Transverse colon (tissue), 4 donors: ENCODE measurements at regions not wholly inside any gene's neighbourhood (a gene's known extent, or its start where the extent isn't known, plus 50 kb on each side); places are given as distances from the start of the nearest gene placed in this dataset.
"Not testable (repeated sequence)": the region's sequence is repeated elsewhere in the genome, so short reads cannot be mapped to it uniquely, and the experiment has no call there.

Experiments used
- DNase-seq: peaks from one replicate; pipeline ENCODE4 v3.0.0-alpha.2; 2019
- H3K27ac ChIP-seq, 4 donors: fragments of 200-600 bp; sonication (generic); 2 replicates each; pipeline ENCODE4 v1.5.1; 2016 to 2018; ENCODE audit warnings: inconsistent platforms in 4 of 4
- H3K27me3 ChIP-seq: fragments of 200-600 bp; sonication (generic); 2 replicates; pipeline ENCODE4 v1.5.1; 2017; ENCODE audit warnings: inconsistent platforms
- H3K36me3 ChIP-seq, 4 donors: fragments of 200-600 bp; sonication (generic); 2 replicates each; pipeline ENCODE4 v1.5.1; 2017 to 2019; ENCODE audit warnings: inconsistent platforms in 4 of 4
- H3K4me1 ChIP-seq, 4 donors: fragments of 200-600 bp; sonication (generic); 2 replicates each; pipeline ENCODE4 v1.5.1; 2017 to 2020; ENCODE audit warnings: inconsistent platforms in 4 of 4
- H3K4me3 ChIP-seq, 4 donors: fragments of 200-600 bp; sonication (generic); 1 replicate in 1 of 4; 2 replicates in 3 of 4; pipeline versions ENCODE4 v1.5.1 to v1.6.1; 2017 to 2019; ENCODE audit warnings: inconsistent platforms in 4 of 4
- H3K9me3 ChIP-seq, 2 donors: fragments of 200-600 bp; sonication (generic); 2 replicates each; pipeline ENCODE4 v1.5.1; 2017 to 2019; ENCODE audit warnings: inconsistent platforms in 2 of 2
- CTCF ChIP-seq, 5 experiments: fragments of 200-600 bp in 3 of 5; fragments of 450-650 bp in 2 of 5; sonication (generic) in 3 of 5; IDR thresholded peaks; 1 replicate in 2 of 5; 2 replicates in 3 of 5; pipeline ENCODE4 v1.5.1; 2016 to 2017; ENCODE audit warnings: antibody characterized with exemption in 5 of 5, inconsistent platforms in 3 of 5, mild to moderate bottlenecking in 2 of 5, moderate library complexity in 1 of 5
- EP300 ChIP-seq: sonication (generic); formaldehyde crosslinking; IDR thresholded peaks from one replicate; pipeline ENCODE4 v1.6.1; 2017; ENCODE audit warnings: antibody characterized with exemption, low read depth
- POLR2A ChIP-seq: fragments of 450-650 bp; IDR thresholded peaks from one replicate; pipeline ENCODE4 v1.6.1; 2016; ENCODE audit warnings: antibody characterized with exemption, mild to moderate bottlenecking, moderate library complexity
- POLR2AphosphoS5 ChIP-seq, 3 donors: sonication (generic); formaldehyde crosslinking; IDR thresholded peaks; one replicate each; pipeline ENCODE4 v1.6.1; 2016; ENCODE audit warnings: antibody characterized with exemption in 3 of 3
- WGBS, 2 donors: methylation state at CpG; one replicate each; pipeline ENCODE4 v1.1.5; 2018; ENCODE audit warnings: low coverage in 1 of 2; 5-methylcytosine and 5-hydroxymethylcytosine counted together
- in situ Hi-C, 4 donors: fragments of 200-750 bp; cut with MboI; loops; one replicate each; pipeline versions ENCODE4 v1.15.0 to v1.15.1; 2017; ENCODE audit warnings: low sequenced_read_pairs in 3 of 4, low pct_ligation_motif_present in 1 of 4, low pct_unique_long_range_greater_than_20kb in 1 of 4
- intact Hi-C: fragments of 100-400 bp; cut with DNase I; formaldehyde crosslinking; loops from one replicate; pipeline ENCODE4 v1.15.1; 2023; ENCODE audit warnings: low total_unique reads

- DNase-seq, intact Hi-C loops, H3K4me3 ChIP-seq, in situ Hi-C loops, H3K27me3 ChIP-seq, H3K4me1 ChIP-seq, H3K9me3 ChIP-seq, H3K36me3 ChIP-seq, H3K27ac ChIP-seq: not testable (repeated sequence)
Measured at GRCh38 chr20:30234477-30234876, 1023.0 kb upstream of the DEFB115 start.

GRCh38 chr20:30275073-30275472 lies 982.4 kb upstream of the DEFB115 start:
- H3K27ac ChIP-seq, H3K27me3 ChIP-seq, H3K4me1 ChIP-seq, DNase-seq, H3K9me3 ChIP-seq, H3K36me3 ChIP-seq, H3K4me3 ChIP-seq, in situ Hi-C loops, intact Hi-C loops: not testable (repeated sequence)
- 90% methylated on average over 3 of the region's 4 CpGs; no CpG with 5 or more reads in 1 of the 2 donors for WGBS, 2 donors

GRCh38 chr20:30281584-30282197 lies 975.8 kb upstream of the DEFB115 start:
- Histone ChIP-seq H3K4me1 (peaks cover 0 to 26% (median 2%) of the 10 kb centered on the region in 4 donors), H3K27me3 (no peaks in the 10 kb centered on the region), H3K4me3 (peak overlapping the region in 1 of 4 donors; percentile 21), H3K36me3 (no peaks in the 10 kb centered on the region), H3K27ac (no peak overlapping the region), H3K9me3 (no peaks in the 10 kb centered on the region)
- no peak for DNase-seq
- no peak for TF ChIP-seq POLR2AphosphoS5 (IDR thresholded peaks at IDR 0.05)
- TF ChIP-seq POLR2A: no peak
- WGBS, 2 donors: 95% methylated on average over 34 of the region's 41 CpGs; no CpG with 5 or more reads in 1 of the 2 donors
- in situ Hi-C loops (no loop called here), intact Hi-C loops (no loop called here)

- WGBS, 2 donors: 51 to 79% methylated on average over 9 to 47 of the region's 47 CpGs
- H3K9me3 ChIP-seq, DNase-seq, intact Hi-C loops, H3K27me3 ChIP-seq, in situ Hi-C loops, H3K36me3 ChIP-seq: not testable (repeated sequence)
- Histone ChIP-seq H3K27ac (peak overlapping the region in 2 of 4 donors; percentile 67 to 74), H3K4me3 (peak overlapping the region in 3 of 4 donors; percentile 28 to 85 (median 52)), H3K4me1 (peaks cover 0 to 35% (median 2%) of the 10 kb centered on the region in 4 donors)
- peak; percentile 20 for TF ChIP-seq POLR2A
- TF ChIP-seq POLR2AphosphoS5 (IDR thresholded peaks at IDR 0.05): peak in 1 of 3 donors; percentile 15
Measured at GRCh38 chr20:30283476-30284280, 973.8 kb upstream of the DEFB115 start.

GRCh38 chr20:30284281-30284905 lies 973.1 kb upstream of the DEFB115 start:
- intact Hi-C loops: no loop called here
- Histone ChIP-seq H3K4me1 (peaks cover 0 to 35% (median 2%) of the 10 kb centered on the region in 4 donors), H3K27me3 (no peaks in the 10 kb centered on the region), H3K36me3 (no peaks in the 10 kb centered on the region), H3K27ac (peak overlapping the region in 2 of 4 donors; percentile 67 to 74), H3K9me3 (no peaks in the 10 kb centered on the region), H3K4me3 (peak overlapping the region in 3 of 4 donors; percentile 28 to 85 (median 52))
- DNase-seq: no peak
- in situ Hi-C loops: no loop called here
- TF ChIP-seq POLR2AphosphoS5 (IDR thresholded peaks at IDR 0.05) (no peak), CTCF (IDR thresholded peaks at IDR 0.05) (no peak), POLR2A (no peak), EP300 (no peak)
- WGBS, 2 donors: 83 to 90% methylated on average over 1 to 33 of the region's 33 CpGs

- Histone ChIP-seq H3K4me1 (peaks cover 0 to 41% (median 2%) of the 10 kb centered on the region in 4 donors), H3K4me3 (no peak overlapping the region), H3K9me3 (no peaks in the 10 kb centered on the region), H3K27ac (peak overlapping the region in 1 of 4 donors; percentile 12), H3K36me3 (no peaks in the 10 kb centered on the region), H3K27me3 (no peaks in the 10 kb centered on the region)
- TF ChIP-seq EP300 (no peak), POLR2AphosphoS5 (IDR thresholded peaks at IDR 0.05) (no peak)
- DNase-seq: no peak
- in situ Hi-C loops (no loop called here), intact Hi-C loops (no loop called here)
- 87 to 93% methylated on average over 12 to 17 of the region's 17 CpGs for WGBS, 2 donors
Measured at GRCh38 chr20:30285677-30286076, 971.8 kb upstream of the DEFB115 start.
